GM18870 (cell line): ENCODE measurements at regions not wholly inside any gene's neighbourhood (a gene's known extent, or its start where the extent isn't known, plus 50 kb on each side); places are given as distances from the start of the nearest gene placed in this dataset.

Source experiments
- ATAC-seq: cut with Tn5 transposase; IDR thresholded peaks from one replicate; pipeline ENCODE4 v1.9.1; 2021; ENCODE audit warnings: moderate library complexity; ENCODE audit not compliant: unreplicated experiment

- no peak for ATAC-seq
Observed at GRCh38 chr13:60797112-60797511, 400.1 kb downstream of the TDRD3 start.

DNA sequence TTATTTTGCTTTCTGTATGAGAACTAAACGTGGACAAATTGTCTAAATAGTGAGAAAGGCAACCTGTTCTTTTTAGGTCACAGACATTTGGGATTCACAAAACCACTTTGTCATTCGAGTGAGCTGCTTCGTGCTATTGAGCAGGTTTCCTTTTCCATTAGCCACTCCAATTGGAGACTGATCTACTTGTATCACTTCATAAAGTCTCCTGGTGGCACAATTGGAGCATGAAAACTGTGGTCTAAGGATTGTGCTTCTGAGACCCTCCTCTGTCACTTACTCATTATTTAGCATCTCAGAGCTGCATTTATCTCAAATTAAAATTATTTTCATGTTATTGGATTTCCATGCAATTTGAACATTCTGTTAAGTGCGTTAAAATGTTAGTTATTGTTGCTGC lies 397.7 kb downstream of the TDRD3 start:
- no peak for ATAC-seq

- ATAC-seq = no peak
Observed at GRCh38 chr13:60790620-60791019, 393.6 kb downstream of the TDRD3 start.

DNA sequence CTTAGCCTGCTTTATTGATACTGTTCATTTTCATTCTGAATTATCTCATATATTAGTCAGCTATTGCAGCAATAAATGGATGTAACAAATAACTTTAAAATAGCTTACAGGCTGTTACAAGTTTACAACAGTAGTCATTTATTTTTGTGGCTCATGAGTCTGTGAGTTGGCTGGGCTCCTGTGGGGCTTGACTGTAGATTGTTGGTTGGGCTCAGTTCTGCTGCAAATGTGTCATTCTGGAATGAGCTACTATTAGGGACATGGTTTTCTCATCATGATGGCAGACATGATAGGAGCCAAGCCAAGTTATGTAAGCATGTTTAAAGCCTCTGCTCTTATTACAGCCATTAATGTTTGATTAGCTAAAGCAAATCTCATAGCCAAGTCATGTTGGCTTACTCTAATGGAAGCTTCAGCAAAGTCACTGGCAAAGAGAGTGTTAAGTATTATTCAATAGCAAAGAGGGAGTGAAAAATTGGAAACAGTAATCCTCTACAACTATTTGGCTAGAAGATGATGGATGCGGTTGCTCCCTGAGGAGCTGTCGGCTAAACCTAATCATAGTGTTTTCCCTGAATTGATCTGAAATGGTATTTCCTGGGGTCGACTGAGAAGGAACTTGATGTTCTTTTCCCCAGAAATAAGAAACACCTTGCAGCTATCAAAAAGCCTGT lies 391.3 kb downstream of the TDRD3 start:
- ATAC-seq = no peak

- ATAC-seq = no peak
Observed at GRCh38 chr13:60787083-60787482, 390.1 kb downstream of the TDRD3 start.

DNA sequence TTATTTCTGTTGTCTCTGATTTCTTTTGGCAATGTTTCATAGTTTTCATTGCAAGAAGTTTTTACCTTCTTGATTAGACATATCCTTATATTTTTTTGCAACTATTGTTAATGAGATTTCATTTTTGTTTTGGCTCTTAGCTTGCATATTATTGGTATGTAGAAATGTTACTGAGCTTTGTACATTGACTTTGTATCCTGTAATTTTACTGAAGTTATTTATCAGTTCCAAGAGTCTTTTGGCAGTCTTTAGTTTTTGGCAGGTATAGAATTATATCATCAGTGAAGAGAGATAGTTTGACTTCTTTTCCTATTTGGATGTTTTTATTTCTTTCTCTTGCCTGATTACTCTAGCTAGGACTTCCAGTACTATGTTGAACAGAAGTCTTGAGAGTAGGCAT lies 375.7 kb downstream of the TDRD3 start:
- no peak for ATAC-seq

DNA sequence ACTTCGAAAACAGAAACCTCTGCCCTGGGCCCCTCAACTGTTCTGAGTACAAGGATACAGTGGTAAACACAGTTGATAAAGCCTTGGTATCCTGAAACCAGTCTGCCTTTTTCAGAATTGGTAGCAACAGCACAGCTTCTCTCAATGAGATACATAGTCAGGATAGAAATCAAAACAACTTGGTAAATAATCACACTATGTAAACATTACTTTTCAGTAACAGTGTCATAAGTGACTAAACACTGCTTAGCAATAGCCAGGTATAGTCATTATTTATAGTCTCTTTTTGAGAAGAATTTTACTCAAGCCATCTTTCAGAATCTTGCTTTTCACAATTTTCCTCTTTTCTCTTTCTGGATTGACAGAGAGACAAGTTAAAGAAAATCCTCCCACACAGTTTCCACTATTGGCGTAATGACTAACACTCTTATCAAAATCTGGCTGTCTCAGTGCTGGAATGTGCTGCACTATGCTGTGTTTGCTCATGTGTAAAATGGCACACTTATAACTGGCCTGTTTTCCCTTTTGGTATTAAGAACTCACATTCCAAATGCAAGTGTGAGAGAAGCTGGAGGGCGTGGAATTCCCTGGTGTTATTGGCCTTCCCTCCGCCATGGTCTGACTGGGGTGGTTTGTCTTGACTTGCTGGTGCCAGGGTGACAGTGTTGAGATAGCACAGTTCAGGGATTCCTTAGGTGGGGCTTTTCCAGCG lies 368.8 kb downstream of the TDRD3 start:
- no peak for ATAC-seq

DNA sequence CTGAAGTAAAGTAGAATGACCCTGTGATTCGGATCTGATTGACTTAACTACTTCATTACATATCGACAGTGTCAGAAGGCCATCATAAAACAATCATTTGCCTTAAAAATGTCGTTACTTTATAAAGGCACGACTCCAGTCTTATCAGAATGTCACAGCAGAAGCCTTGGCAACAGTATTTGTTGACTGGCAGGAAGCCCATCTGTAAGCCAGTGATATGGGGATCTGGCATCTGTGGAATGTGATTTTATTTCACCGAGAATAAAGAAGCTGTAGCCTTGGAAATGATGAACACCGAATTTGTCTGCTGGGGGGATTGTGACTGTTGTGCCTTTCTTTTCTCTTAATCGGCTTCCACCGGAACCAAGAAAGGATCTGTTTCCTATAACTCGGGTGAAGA lies 362.5 kb downstream of the TDRD3 start:
- no peak for ATAC-seq

DNA sequence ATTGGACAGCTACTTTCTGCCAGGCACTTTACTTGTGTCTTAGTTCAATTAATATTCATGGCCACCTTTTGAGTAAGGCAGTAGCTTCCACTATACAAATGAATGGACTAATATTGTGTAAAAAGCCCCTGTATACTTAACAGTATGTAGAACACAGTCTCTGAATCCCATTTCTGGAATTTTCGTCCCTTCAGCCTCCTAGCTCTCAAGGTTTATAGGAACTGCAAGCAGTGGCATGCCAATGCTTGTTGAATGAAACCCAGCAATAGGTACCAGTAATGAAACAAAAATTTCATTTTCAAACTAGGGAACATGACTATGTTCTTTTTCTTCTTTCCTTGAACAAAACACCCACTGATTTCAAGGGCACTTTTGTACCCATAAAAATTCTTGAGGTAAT lies 361.6 kb downstream of the TDRD3 start:
- no peak for ATAC-seq

GRCh38 chr13:60757501-60758215 lies 360.6 kb downstream of the TDRD3 start:
- no peak for ATAC-seq

GRCh38 chr13:60756306-60756705 lies 359.3 kb downstream of the TDRD3 start:
- ATAC-seq = no peak

DNA sequence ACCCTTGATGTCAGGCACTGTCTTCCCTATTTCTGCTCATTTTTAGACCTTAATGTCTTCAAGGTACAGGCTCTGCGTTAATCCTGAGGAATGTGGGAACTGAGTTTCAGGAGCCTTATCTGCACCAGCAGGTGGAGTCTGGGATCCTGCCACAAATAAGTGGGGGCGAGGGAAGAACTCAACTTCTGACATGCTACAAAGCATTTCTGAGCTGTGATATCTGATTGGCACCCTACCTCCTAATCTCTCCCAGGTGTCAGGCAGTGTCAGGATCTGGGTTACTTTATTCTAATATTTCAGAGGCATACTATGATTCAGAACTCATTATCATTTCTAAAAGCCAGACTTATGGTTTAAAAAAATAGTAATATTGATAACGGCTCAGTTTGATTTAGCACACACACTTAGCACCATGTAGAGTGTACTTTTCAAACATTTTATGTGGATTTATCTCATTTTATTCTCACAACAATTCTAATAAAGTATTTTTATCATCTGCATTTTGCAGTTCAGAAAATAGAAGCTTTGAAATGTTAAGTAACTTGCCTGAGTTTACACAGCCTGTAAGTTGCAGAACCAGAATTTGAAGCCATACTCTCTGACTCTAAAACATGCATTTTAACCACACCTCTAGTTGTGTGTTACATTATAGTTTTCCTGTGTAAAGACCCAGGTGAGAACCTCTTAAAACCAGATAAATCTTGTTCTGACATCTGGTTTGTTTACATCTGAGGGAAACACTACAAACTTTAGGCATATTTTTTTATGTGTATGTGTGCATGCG lies 358.6 kb downstream of the TDRD3 start:
- ATAC-seq = no peak

DNA sequence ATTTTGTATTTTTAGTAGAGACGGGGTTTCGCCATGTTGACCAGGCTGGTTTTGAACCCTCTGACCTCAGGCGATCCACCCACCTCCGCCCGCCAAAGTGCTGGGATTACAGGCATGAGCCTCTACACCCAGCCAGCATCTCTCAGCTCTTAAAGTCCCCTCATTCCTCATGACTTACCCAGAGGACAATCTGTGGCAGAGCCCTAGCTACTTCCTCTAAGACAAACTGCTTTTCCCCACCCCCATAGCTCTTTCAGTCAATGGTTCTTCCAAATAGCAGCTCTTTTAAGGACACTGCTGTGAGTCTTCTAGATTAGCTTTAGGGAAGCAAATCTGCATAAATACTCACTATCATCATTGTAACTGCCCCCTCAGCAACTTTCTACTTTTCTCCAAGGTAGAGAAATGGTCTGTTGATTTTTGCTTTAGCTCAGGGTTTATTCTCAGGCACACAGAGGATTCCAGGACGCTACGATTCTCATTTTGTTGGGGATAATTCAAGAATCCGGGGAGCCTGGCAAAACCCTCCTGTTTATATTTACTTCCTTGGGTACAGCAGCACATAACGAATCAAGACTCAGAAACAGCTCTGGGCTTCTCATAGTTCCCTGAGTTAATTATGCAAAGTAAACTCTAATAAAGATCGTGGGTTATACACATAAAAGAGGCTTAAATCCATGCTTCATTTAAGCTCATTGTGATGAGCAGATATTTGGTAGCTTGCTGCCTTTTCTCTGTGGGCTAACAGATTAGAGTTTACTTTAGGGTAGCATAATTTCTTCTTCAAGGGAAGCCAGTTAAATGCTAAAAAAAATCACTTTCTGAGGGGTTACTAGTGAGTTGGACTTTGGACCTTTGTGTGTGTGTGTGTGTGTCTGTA lies 357.4 kb downstream of the TDRD3 start:
- ATAC-seq = no peak

DNA sequence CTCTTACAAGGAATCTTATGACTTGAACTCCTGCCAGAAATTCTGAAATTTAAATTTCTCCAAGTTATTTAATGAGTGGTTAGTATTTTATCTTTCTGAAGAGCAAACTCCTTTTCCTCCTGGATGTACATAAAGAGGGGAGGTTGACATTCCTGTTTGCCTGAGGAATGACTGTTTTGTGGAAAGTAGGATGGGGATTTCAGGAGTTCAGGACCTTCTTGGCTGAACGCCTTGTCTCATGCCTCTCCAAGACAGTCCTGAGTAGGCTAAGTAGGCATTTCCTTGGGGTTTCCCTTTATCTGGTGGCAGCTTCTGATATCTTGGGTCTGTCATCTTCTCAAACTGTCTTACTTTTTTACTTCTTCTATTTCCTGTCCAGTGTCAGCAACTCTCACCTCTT lies 356.6 kb downstream of the TDRD3 start:
- ATAC-seq = no peak

- ATAC-seq = no peak
Observed at GRCh38 chr13:60745343-60745742, 348.3 kb downstream of the TDRD3 start.

- ATAC-seq = no peak
Observed at GRCh38 chr13:60733933-60734332, 336.9 kb downstream of the TDRD3 start.

GRCh38 chr13:60727140-60727539 lies 330.1 kb downstream of the TDRD3 start:
- ATAC-seq = no peak

GRCh38 chr13:60721063-60721462 lies 324.0 kb downstream of the TDRD3 start:
- no peak for ATAC-seq

DNA sequence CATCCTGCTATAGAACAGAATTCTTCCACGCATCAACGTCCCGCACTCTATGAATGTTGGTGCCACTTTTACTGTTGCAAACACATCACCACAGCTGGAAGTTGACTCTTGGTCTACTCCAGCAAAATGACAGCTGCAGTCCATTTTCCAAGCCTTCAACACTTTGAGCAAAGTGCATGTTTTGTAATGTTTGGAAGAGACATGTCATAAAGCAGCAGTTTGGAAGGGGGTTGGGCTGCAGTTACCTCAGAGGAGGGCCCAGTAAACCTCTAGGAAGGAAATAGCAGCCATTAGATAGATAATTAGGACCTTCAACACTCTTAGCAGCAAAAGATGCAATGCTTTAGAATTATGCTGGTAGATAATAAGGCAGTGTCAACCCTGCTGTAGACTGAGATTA lies 323.6 kb downstream of the TDRD3 start:
- ATAC-seq = no peak

- ATAC-seq = no peak
Observed at GRCh38 chr13:60716313-60716712, 319.3 kb downstream of the TDRD3 start.
